ENCODE measurements at regions not wholly inside any gene's neighbourhood (a gene's known extent, or its start where the extent isn't known, plus 50 kb on each side); places are given as distances from the start of the nearest gene placed in this dataset.

GRCh38 chr2:208586516-208586915 lies 179.9 kb downstream of the PTH2R start:
- TF ChIP-seq CTCF (IDR thresholded peaks at IDR 0.05) (no peak), REST (IDR thresholded peaks at IDR 0.05; ENCODE audit: low read depth, low read length) (no peak), EZH2phosphoT487 (IDR thresholded peaks at IDR 0.05; ENCODE audit: borderline replicate concordance, low read depth) (no peak), POLR2AphosphoS5 (IDR thresholded peaks at IDR 0.05; ENCODE audit: low read depth, low read length) (no peak), SIN3A (IDR thresholded peaks at IDR 0.05; ENCODE audit: borderline replicate concordance, low read depth, low read length) (no peak), USF2 (IDR thresholded peaks at IDR 0.05; ENCODE audit: borderline replicate concordance, low read depth, low read length) (no peak)

All from SK-N-SH (cell line).